ENCODE measurements at regions not wholly inside any gene's neighbourhood (a gene's known extent, or its start where the extent isn't known, plus 50 kb on each side); places are given as distances from the start of the nearest gene placed in this dataset.

- H3K36me3 ChIP-seq (replicated peaks; ENCODE audit: low read depth, low read length), result no peaks in the 10 kb centered on the region
- H4K20me1 ChIP-seq (ENCODE audit: insufficient read depth, low read length), result no peaks in the 10 kb centered on the region
- H3K27ac ChIP-seq (ENCODE audit: low read length), result no peak overlapping the region
- no peaks in the 10 kb centered on the region for H3K79me2 ChIP-seq (ENCODE audit: low read length)
- no peaks in the 10 kb centered on the region for H3K9me3 ChIP-seq (ENCODE audit: insufficient read depth, low read length)
- H3K4me1 ChIP-seq (ENCODE audit: low read length), result peaks cover 5% of the 10 kb centered on the region; the same call in 1 of the 2 replicates
- H2AFZ ChIP-seq (ENCODE audit: low read depth, low read length), result no peak overlapping the region
- no peak for TF ChIP-seq EZH2phosphoT487 (IDR thresholded peaks at IDR 0.05; ENCODE audit: low read depth)
- TF ChIP-seq, protein P1, sequence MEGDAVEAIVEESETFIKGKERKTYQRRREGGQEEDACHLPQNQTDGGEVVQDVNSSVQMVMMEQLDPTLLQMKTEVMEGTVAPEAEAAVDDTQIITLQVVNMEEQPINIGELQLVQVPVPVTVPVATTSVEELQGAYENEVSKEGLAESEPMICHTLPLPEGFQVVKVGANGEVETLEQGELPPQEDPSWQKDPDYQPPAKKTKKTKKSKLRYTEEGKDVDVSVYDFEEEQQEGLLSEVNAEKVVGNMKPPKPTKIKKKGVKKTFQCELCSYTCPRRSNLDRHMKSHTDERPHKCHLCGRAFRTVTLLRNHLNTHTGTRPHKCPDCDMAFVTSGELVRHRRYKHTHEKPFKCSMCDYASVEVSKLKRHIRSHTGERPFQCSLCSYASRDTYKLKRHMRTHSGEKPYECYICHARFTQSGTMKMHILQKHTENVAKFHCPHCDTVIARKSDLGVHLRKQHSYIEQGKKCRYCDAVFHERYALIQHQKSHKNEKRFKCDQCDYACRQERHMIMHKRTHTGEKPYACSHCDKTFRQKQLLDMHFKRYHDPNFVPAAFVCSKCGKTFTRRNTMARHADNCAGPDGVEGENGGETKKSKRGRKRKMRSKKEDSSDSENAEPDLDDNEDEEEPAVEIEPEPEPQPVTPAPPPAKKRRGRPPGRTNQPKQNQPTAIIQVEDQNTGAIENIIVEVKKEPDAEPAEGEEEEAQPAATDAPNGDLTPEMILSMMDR (IDR thresholded peaks at IDR 0.05; ENCODE audit: low read depth, low read length), result no peak
- no peak overlapping the region for H3K9ac ChIP-seq (ENCODE audit: low read length)
- H3K27me3 ChIP-seq (ENCODE audit: low read depth, low read length), result no peaks in the 10 kb centered on the region
- no peak overlapping the region for H3K4me2 ChIP-seq (ENCODE audit: low read length)
- H3K4me3 ChIP-seq (ENCODE audit: low read length), result no peak overlapping the region
Measured at GRCh38 chr7:18157233-18157632, 129.6 kb upstream of the PRPS1L1 start.

GRCh38 chr7:18162657-18163056, 135.0 kb upstream of the PRPS1L1 start:
- Histone ChIP-seq H3K9ac (ENCODE audit: low read length) (no peak overlapping the region), H3K4me2 (ENCODE audit: low read length) (no peak overlapping the region), H3K4me1 (ENCODE audit: low read length) (no peaks in the 10 kb centered on the region), H3K27me3 (ENCODE audit: low read depth, low read length) (no peaks in the 10 kb centered on the region), H3K79me2 (ENCODE audit: low read length) (no peaks in the 10 kb centered on the region), H2AFZ (ENCODE audit: low read depth, low read length) (no peak overlapping the region), H3K36me3 (replicated peaks; ENCODE audit: low read depth, low read length) (no peaks in the 10 kb centered on the region), H4K20me1 (ENCODE audit: insufficient read depth, low read length) (no peaks in the 10 kb centered on the region), H3K4me3 (ENCODE audit: low read length) (no peak overlapping the region), H3K27ac (ENCODE audit: low read length) (no peak overlapping the region), H3K9me3 (ENCODE audit: insufficient read depth, low read length) (no peaks in the 10 kb centered on the region)
- TF ChIP-seq EZH2phosphoT487 (IDR thresholded peaks at IDR 0.05; ENCODE audit: low read depth), result no peak
- TF ChIP-seq, protein P1 (IDR thresholded peaks at IDR 0.05; ENCODE audit: low read depth, low read length), result no peak

DNA sequence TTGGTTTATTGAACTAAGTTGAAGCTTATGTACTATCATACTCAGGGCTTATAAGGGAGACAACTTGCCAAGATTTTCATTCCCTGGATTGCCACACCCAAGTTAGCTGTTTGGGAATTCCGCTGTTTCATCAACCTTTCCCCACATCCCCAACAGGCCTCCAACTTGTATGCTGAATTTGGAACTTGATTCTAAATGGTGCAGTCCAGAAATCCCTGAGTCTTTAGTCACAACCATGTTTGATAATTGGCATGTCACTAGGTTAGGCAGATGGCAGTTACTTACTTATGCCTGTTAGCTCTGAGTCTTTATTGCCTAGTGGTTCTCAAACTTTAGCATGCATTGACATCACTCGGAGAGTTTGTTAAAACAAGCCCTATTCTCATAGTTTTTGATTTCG, 135.4 kb upstream of the PRPS1L1 start:
- no peak overlapping the region for H3K9ac ChIP-seq (ENCODE audit: low read length)
- no peak for TF ChIP-seq EZH2phosphoT487 (IDR thresholded peaks at IDR 0.05; ENCODE audit: low read depth)
- TF ChIP-seq, protein P1 (IDR thresholded peaks at IDR 0.05; ENCODE audit: low read depth, low read length), result no peak

DNA sequence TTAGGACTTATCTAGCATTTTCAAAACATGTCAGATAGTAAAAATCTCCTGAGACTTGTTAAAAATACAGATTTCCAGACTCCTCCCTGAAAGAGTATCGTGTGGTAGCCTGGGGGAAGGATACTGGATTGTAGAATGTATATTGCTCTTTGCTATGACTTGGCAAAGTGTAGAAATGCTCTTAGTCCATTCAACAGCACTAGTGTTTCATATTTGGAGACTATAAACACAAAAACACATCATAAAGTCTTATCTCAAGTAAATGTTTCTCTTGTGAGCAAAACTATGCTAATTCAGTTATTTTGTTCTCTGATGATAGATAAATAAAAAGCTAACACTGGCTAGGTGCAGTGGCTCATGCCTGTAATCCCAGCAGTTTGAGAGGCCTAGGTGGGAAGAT, 137.5 kb upstream of the PRPS1L1 start:
- Histone ChIP-seq H4K20me1 (ENCODE audit: insufficient read depth, low read length) (no peaks in the 10 kb centered on the region), H3K4me2 (ENCODE audit: low read length) (no peak overlapping the region), H3K79me2 (ENCODE audit: low read length) (no peaks in the 10 kb centered on the region), H3K27ac (ENCODE audit: low read length) (no peak overlapping the region), H3K9ac (ENCODE audit: low read length) (no peak overlapping the region), H2AFZ (ENCODE audit: low read depth, low read length) (no peak overlapping the region), H3K4me3 (ENCODE audit: low read length) (no peak overlapping the region), H3K4me1 (ENCODE audit: low read length) (no peaks in the 10 kb centered on the region), H3K36me3 (replicated peaks; ENCODE audit: low read depth, low read length) (no peaks in the 10 kb centered on the region), H3K27me3 (ENCODE audit: low read depth, low read length) (no peaks in the 10 kb centered on the region), H3K9me3 (ENCODE audit: insufficient read depth, low read length) (no peaks in the 10 kb centered on the region)
- no peak for TF ChIP-seq EZH2phosphoT487 (IDR thresholded peaks at IDR 0.05; ENCODE audit: low read depth)
- TF ChIP-seq, protein P1 (IDR thresholded peaks at IDR 0.05; ENCODE audit: low read depth, low read length), result no peak

More for the DNA sequence above, 135.4 kb upstream of the PRPS1L1 start:
- Histone ChIP-seq H3K4me3 (ENCODE audit: low read length) (no peak overlapping the region), H3K79me2 (ENCODE audit: low read length) (no peaks in the 10 kb centered on the region), H4K20me1 (ENCODE audit: insufficient read depth, low read length) (no peaks in the 10 kb centered on the region), H3K36me3 (replicated peaks; ENCODE audit: low read depth, low read length) (no peaks in the 10 kb centered on the region), H3K27ac (ENCODE audit: low read length) (no peak overlapping the region), H3K9me3 (ENCODE audit: insufficient read depth, low read length) (no peaks in the 10 kb centered on the region), H3K4me1 (ENCODE audit: low read length) (no peaks in the 10 kb centered on the region), H2AFZ (ENCODE audit: low read depth, low read length) (no peak overlapping the region), H3K27me3 (ENCODE audit: low read depth, low read length) (no peaks in the 10 kb centered on the region), H3K4me2 (ENCODE audit: low read length) (no peak overlapping the region)
